Peyer's patch (tissue), 4 donors: ENCODE measurements at regions not wholly inside any gene's neighbourhood (a gene's known extent, or its start where the extent isn't known, plus 50 kb on each side); places are given as distances from the start of the nearest gene placed in this dataset.

Experiments
- DNase-seq, 3 donors: peaks; one replicate each; pipeline ENCODE4 v3.0.0-alpha.2; 2017 to 2019
- H3K27ac ChIP-seq, 4 donors: fragments of 200-600 bp; sonication (generic); one replicate each; pipeline ENCODE4 v1.5.1; 2016 to 2019
- H3K27me3 ChIP-seq, 2 donors: fragments of 200-600 bp; sonication (generic); one replicate each; pipeline ENCODE4 v1.5.1; 2019
- H3K36me3 ChIP-seq, 3 donors: fragments of 200-600 bp; sonication (generic); one replicate each; pipeline ENCODE4 v1.5.1; 2016 to 2019
- H3K4me1 ChIP-seq, 4 donors: fragments of 200-600 bp; sonication (generic); one replicate each; pipeline ENCODE4 v1.5.1; 2016 to 2019
- H3K4me3 ChIP-seq, 4 donors: fragments of 200-600 bp; sonication (generic); 1 replicate in 3 of 4; 2 replicates in 1 of 4; pipeline ENCODE4 v1.5.1; 2016 to 2019; ENCODE audit warnings: mild to moderate bottlenecking in 1 of 4
- H3K9me3 ChIP-seq, 4 donors: fragments of 200-600 bp; sonication (generic); one replicate each; pipeline ENCODE4 v1.5.1; 2016 to 2019; ENCODE audit warnings: mild to moderate bottlenecking in 1 of 4
- CTCF ChIP-seq, 6 experiments: fragments of 450-650 bp in 4 of 6; fragments of 200-600 bp in 2 of 6; sonication (generic) in 1 of 6; IDR thresholded peaks; one replicate each; pipeline ENCODE4 v1.5.1; 2017 to 2019; ENCODE audit warnings: antibody characterized with exemption in 6 of 6, mild to moderate bottlenecking in 3 of 6, moderate library complexity in 1 of 6
- POLR2A ChIP-seq, 2 donors: fragments of 450-650 bp; IDR thresholded peaks; one replicate each; pipeline ENCODE4 v1.5.1; 2017; ENCODE audit warnings: antibody characterized with exemption in 2 of 2, mild to moderate bottlenecking in 2 of 2, moderate library complexity in 2 of 2

DNA sequence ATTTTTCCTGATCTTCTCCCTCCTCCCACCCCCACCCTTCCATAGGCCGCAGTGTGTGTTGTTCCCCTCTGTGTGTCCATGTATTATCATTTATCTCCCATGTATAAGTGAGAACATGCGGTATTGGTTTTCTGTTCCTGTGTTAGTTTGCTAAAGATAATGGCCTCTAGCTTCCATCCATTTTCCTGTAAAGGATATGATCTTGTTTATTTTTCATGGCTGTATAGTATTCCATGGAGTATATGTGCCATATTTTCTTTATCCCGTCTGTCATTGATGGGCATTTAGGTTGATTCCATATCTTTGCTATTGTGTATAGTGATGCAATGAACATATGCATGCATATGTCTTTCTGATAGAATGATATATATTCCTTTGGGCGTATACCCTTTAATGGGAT is 173.3 kb upstream of the NAALADL2 start:
- Histone ChIP-seq H3K27ac (no peak overlapping the region), H3K36me3 (no peaks in the 10 kb centered on the region), H3K4me1 (no peaks in the 10 kb centered on the region), H3K4me3 (no peak overlapping the region), H3K27me3 (no peaks in the 10 kb centered on the region), H3K9me3 (no peaks in the 10 kb centered on the region)
- DNase-seq = no peak
- no peak for TF ChIP-seq CTCF (IDR thresholded peaks at IDR 0.05)
- no peak for TF ChIP-seq POLR2A (IDR thresholded peaks at IDR 0.05)

DNA sequence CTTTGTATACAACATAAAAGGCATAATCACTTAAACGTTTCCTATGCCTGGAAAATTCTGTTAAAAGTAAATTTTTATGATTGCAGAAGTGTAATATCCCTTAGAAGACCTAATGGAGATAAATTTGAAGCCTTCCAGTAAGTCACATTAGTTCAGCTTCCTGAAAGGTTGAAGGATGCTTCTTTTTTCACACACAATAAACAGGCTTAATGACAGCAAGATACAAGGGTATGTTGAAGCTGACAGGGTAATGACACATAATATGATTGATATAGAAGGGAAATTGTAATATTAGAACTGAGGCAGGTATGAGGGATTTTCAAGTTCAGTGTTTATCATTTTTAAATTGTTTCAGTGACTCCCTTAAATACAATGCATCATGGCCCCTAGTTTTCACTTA is 161.8 kb upstream of the NAALADL2 start:
- Histone ChIP-seq H3K4me3 (no peak overlapping the region), H3K4me1 (no peaks in the 10 kb centered on the region), H3K9me3 (no peaks in the 10 kb centered on the region), H3K27ac (no peak overlapping the region), H3K36me3 (no peaks in the 10 kb centered on the region), H3K27me3 (no peaks in the 10 kb centered on the region)
- no peak for TF ChIP-seq POLR2A (IDR thresholded peaks at IDR 0.05)
- no peak for TF ChIP-seq CTCF (IDR thresholded peaks at IDR 0.05)
- DNase-seq = no peak

DNA sequence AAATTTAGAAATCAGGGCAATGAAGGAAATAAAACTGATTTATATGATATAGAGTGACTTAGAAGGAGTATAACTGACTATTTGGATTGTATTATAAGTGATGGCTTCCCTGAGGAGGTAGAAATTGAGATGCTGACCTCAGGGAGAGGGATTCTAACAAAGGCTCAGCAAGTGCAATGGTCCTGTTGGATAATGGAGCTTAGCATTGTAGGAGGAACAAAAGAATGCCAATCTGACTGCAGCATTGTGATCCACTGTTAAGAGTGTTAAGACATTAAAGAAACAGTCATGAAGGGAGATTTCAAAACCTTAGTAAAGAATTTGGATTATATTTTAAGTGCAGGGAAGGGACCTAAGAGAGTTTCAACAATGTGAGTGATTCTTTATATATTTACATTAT is 158.4 kb upstream of the NAALADL2 start:
- no peak overlapping the region for H3K4me3 ChIP-seq
- H3K27me3 ChIP-seq = no peaks in the 10 kb centered on the region
- DNase-seq = no peak
- no peak for TF ChIP-seq POLR2A (IDR thresholded peaks at IDR 0.05)
- no peak for TF ChIP-seq CTCF (IDR thresholded peaks at IDR 0.05)
- no peaks in the 10 kb centered on the region for H3K36me3 ChIP-seq
- H3K9me3 ChIP-seq = no peaks in the 10 kb centered on the region
- no peaks in the 10 kb centered on the region for H3K4me1 ChIP-seq
- no peak overlapping the region for H3K27ac ChIP-seq

GRCh38 chr3:174710612-174711011 is 148.5 kb upstream of the NAALADL2 start:
- no peak overlapping the region for H3K27ac ChIP-seq
- H3K27me3 ChIP-seq = no peaks in the 10 kb centered on the region
- H3K9me3 ChIP-seq = no peaks in the 10 kb centered on the region
- DNase-seq = no peak
- TF ChIP-seq POLR2A (IDR thresholded peaks at IDR 0.05) (no peak), CTCF (IDR thresholded peaks at IDR 0.05) (no peak)
- H3K4me3 ChIP-seq = no peak overlapping the region
- no peaks in the 10 kb centered on the region for H3K4me1 ChIP-seq
- H3K36me3 ChIP-seq = no peaks in the 10 kb centered on the region

DNA sequence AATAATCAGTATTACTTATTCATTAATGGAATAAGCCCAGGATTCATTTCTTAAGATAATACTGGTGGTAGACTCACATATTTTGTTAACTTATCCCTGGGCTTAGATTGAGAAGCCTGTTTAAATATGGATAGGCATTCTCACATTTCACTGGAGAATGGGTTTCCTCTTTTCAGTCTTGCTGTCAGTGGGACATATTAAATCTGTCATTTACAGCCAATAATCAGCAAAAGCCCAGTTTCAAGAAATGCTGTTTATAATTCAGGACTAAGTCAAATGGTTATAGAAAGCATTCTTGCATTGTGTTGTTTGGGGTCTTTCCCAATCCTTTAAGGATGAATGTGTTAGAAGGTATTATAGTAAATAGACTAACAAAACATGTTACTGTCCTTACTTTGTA is 143.7 kb upstream of the NAALADL2 start:
- Histone ChIP-seq H3K36me3 (no peaks in the 10 kb centered on the region), H3K4me3 (no peak overlapping the region), H3K4me1 (no peaks in the 10 kb centered on the region), H3K9me3 (no peaks in the 10 kb centered on the region), H3K27me3 (no peaks in the 10 kb centered on the region), H3K27ac (no peak overlapping the region)
- no peak for DNase-seq
- TF ChIP-seq CTCF (IDR thresholded peaks at IDR 0.05) (no peak), POLR2A (IDR thresholded peaks at IDR 0.05) (no peak)

DNA sequence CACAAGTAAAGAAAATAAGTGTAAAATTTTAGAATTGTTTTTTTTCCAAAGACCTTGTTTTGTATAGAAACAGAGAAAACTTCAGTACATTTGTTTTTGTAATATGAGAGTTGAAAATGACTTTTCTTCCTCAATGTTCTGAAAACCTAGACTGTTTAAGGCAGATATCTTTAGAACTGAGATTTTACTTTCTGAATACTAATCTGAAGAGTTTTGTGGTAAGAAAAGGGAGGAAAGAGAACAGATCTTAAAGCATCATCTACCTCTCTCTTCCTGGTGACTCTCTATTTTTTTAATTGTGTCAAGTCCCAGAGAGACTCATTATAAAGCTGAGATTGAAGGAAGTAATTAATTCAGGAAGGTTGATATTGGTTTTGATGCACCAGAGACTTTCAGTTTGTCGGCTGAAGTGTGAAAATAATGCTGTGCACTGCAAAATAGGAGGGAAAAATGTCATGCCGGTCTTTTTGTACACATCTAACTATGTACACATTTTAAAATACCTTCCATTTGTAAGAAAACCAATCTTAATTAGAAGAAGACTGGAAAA is 142.1 kb upstream of the NAALADL2 start:
- no peaks in the 10 kb centered on the region for H3K4me1 ChIP-seq
- H3K4me3 ChIP-seq = no peak overlapping the region
- no peaks in the 10 kb centered on the region for H3K36me3 ChIP-seq
- H3K9me3 ChIP-seq = no peaks in the 10 kb centered on the region
- H3K27ac ChIP-seq = no peak overlapping the region
- DNase-seq = no peak
- TF ChIP-seq POLR2A (IDR thresholded peaks at IDR 0.05) = no peak
- no peak for TF ChIP-seq CTCF (IDR thresholded peaks at IDR 0.05)
- no peaks in the 10 kb centered on the region for H3K27me3 ChIP-seq
